ENCODE measurements at regions not wholly inside any gene's neighbourhood (a gene's known extent, or its start where the extent isn't known, plus 50 kb on each side); places are given as distances from the start of the nearest gene placed in this dataset.

- TF ChIP-seq, protein P1, sequence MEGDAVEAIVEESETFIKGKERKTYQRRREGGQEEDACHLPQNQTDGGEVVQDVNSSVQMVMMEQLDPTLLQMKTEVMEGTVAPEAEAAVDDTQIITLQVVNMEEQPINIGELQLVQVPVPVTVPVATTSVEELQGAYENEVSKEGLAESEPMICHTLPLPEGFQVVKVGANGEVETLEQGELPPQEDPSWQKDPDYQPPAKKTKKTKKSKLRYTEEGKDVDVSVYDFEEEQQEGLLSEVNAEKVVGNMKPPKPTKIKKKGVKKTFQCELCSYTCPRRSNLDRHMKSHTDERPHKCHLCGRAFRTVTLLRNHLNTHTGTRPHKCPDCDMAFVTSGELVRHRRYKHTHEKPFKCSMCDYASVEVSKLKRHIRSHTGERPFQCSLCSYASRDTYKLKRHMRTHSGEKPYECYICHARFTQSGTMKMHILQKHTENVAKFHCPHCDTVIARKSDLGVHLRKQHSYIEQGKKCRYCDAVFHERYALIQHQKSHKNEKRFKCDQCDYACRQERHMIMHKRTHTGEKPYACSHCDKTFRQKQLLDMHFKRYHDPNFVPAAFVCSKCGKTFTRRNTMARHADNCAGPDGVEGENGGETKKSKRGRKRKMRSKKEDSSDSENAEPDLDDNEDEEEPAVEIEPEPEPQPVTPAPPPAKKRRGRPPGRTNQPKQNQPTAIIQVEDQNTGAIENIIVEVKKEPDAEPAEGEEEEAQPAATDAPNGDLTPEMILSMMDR (IDR thresholded peaks at IDR 0.05), result no peak
- TF ChIP-seq POLR2A (IDR thresholded peaks at IDR 0.05) (no peak), POLR2AphosphoS5 (IDR thresholded peaks at IDR 0.05) (no peak)
Observed at GRCh38 chr14:83118029-83118428, 1584.4 kb upstream of the SEL1L start.

All from upper lobe of left lung (tissue), 4 donors.